ENCODE measurements at regions not wholly inside any gene's neighbourhood (a gene's known extent, or its start where the extent isn't known, plus 50 kb on each side); places are given as distances from the start of the nearest gene placed in this dataset.
"Not testable (repeated sequence)": the region's sequence is repeated elsewhere in the genome, so short reads cannot be mapped to it uniquely, and the experiment has no call there.

- not testable (repeated sequence) for TF ChIP-seq CTCF, POLR2A (IDR thresholded peaks at IDR 0.05)
Observed at GRCh38 chr7:149992366-149992765, 118.6 kb downstream of the ATP6V0E2 start.
